Testis (tissue), 2 donors: ENCODE measurements at regions not wholly inside any gene's neighbourhood (a gene's known extent, or its start where the extent isn't known, plus 50 kb on each side); places are given as distances from the start of the nearest gene placed in this dataset.

ENCODE experiments used
- DNase-seq: peaks from one replicate; pipeline ENCODE4 v3.0.0-alpha.2; 2019
- H3K27ac ChIP-seq, 2 donors: fragments of 200-600 bp; sonication (generic); one replicate each; pipeline ENCODE4 v1.5.1; 2019
- H3K27me3 ChIP-seq: fragments of 200-600 bp; sonication (generic); one replicate; pipeline ENCODE4 v1.5.1; 2019
- H3K36me3 ChIP-seq: fragments of 200-600 bp; sonication (generic); one replicate; pipeline ENCODE4 v1.5.1; 2017; ENCODE audit warnings: low read depth; ENCODE audit errors: missing control alignments
- H3K4me1 ChIP-seq: fragments of 200-600 bp; sonication (generic); one replicate; pipeline ENCODE4 v1.5.1; 2019
- H3K4me3 ChIP-seq, 2 donors: fragments of 200-600 bp; sonication (generic); one replicate each; pipeline ENCODE4 v1.5.1; 2017 to 2019
- H3K9me3 ChIP-seq: fragments of 200-600 bp; sonication (generic); one replicate; pipeline ENCODE4 v1.5.1; 2017
- CTCF ChIP-seq, 3 experiments: fragments of 450-650 bp in 2 of 3; fragments of 200-600 bp in 1 of 3; sonication (generic) in 1 of 3; IDR thresholded peaks; one replicate each; pipeline ENCODE4 v1.5.1; 2016 to 2019; ENCODE audit warnings: antibody characterized with exemption in 3 of 3, mild to moderate bottlenecking in 2 of 3, moderate library complexity in 1 of 3
- POLR2A ChIP-seq: fragments of 450-650 bp; IDR thresholded peaks from one replicate; pipeline ENCODE4 v1.6.1; 2017; ENCODE audit warnings: antibody characterized with exemption, mild to moderate bottlenecking, moderate library complexity
- WGBS, 2 donors: methylation state at CpG; one replicate each; pipeline ENCODE4 v1.1.5; 2018; 5-methylcytosine and 5-hydroxymethylcytosine counted together
- intact Hi-C: fragments of 100-400 bp; cut with DNase I; formaldehyde crosslinking; loops from one replicate; pipeline ENCODE4 v1.15.1; 2023; ENCODE audit warnings: low total_unique reads

GRCh38 chr6:84512391-84512790 lies 252.0 kb downstream of the TBX18 start:
- H3K4me1 ChIP-seq = no peaks in the 10 kb centered on the region
- 54 to 57% methylated on average over 2 of the region's 2 CpGs for WGBS, 2 donors
- H3K4me3 ChIP-seq = no peak overlapping the region
- H3K36me3 ChIP-seq = no peaks in the 10 kb centered on the region
- no peaks in the 10 kb centered on the region for H3K9me3 ChIP-seq
- no peaks in the 10 kb centered on the region for H3K27me3 ChIP-seq
- TF ChIP-seq CTCF (IDR thresholded peaks at IDR 0.05) (no peak), POLR2A (no peak)
- no peak for DNase-seq
- no peak overlapping the region for H3K27ac ChIP-seq
- intact Hi-C loops = no loop called here

- Histone ChIP-seq H3K27ac (no peak overlapping the region), H3K4me1 (no peaks in the 10 kb centered on the region), H3K27me3 (no peaks in the 10 kb centered on the region), H3K4me3 (no peak overlapping the region), H3K9me3 (no peaks in the 10 kb centered on the region), H3K36me3 (no peaks in the 10 kb centered on the region)
- WGBS, 2 donors = 61 to 86% methylated on average over 3 of the region's 3 CpGs
- intact Hi-C loops = no loop called here
- DNase-seq = no peak
- TF ChIP-seq POLR2A (no peak), CTCF (IDR thresholded peaks at IDR 0.05) (no peak)
Observed at GRCh38 chr6:84511929-84512328, 252.5 kb downstream of the TBX18 start.

GRCh38 chr6:84508981-84509380 lies 255.4 kb downstream of the TBX18 start:
- no peaks in the 10 kb centered on the region for H3K27me3 ChIP-seq

GRCh38 chr6:84508334-84508733 lies 256.1 kb downstream of the TBX18 start:
- H3K4me3 ChIP-seq = no peak overlapping the region
- H3K27ac ChIP-seq = no peak overlapping the region
- DNase-seq = no peak
- H3K27me3 ChIP-seq = no peaks in the 10 kb centered on the region
- H3K4me1 ChIP-seq = no peaks in the 10 kb centered on the region
- H3K9me3 ChIP-seq = no peaks in the 10 kb centered on the region
- H3K36me3 ChIP-seq = no peaks in the 10 kb centered on the region
- intact Hi-C loops = no loop called here
- no peak for TF ChIP-seq POLR2A
- TF ChIP-seq CTCF (IDR thresholded peaks at IDR 0.05) = no peak

More at GRCh38 chr6:84508981-84509380, 255.4 kb downstream of the TBX18 start:
- Histone ChIP-seq H3K4me3 (no peak overlapping the region), H3K36me3 (no peaks in the 10 kb centered on the region), H3K9me3 (no peaks in the 10 kb centered on the region), H3K4me1 (no peaks in the 10 kb centered on the region), H3K27ac (no peak overlapping the region)
- no peak for TF ChIP-seq CTCF (IDR thresholded peaks at IDR 0.05)
- no peak for TF ChIP-seq POLR2A
- intact Hi-C loops = no loop called here
- DNase-seq = peak; percentile 24

- 77 to 91% methylated on average over 2 of the region's 2 CpGs for WGBS, 2 donors
- H3K9me3 ChIP-seq = no peaks in the 10 kb centered on the region
- TF ChIP-seq POLR2A (no peak), CTCF (IDR thresholded peaks at IDR 0.05) (no peak)
Observed at GRCh38 chr6:84504025-84504424, 260.4 kb downstream of the TBX18 start.

More at GRCh38 chr6:84504025-84504424, 260.4 kb downstream of the TBX18 start:
- intact Hi-C loops = no loop called here
- Histone ChIP-seq H3K27me3 (no peaks in the 10 kb centered on the region), H3K4me1 (no peaks in the 10 kb centered on the region), H3K36me3 (no peaks in the 10 kb centered on the region), H3K27ac (no peak overlapping the region), H3K4me3 (no peak overlapping the region)
- no peak for DNase-seq
